Right cardiac atrium (tissue), 5 donors: ENCODE measurements at regions not wholly inside any gene's neighbourhood (a gene's known extent, or its start where the extent isn't known, plus 50 kb on each side); places are given as distances from the start of the nearest gene placed in this dataset.
"Not testable (repeated sequence)": the region's sequence is repeated elsewhere in the genome, so short reads cannot be mapped to it uniquely, and the experiment has no call there.

Experiments
- ATAC-seq, 2 donors: fragments of 200-7000 bp; cut with Tn5 transposase; one replicate each; pipeline versions ENCODE4 v1.8.0 to v1.9.1; 2020; ENCODE audit warnings: moderate library complexity in 2 of 2, mild to moderate bottlenecking in 1 of 2
- DNase-seq, 3 donors: peaks; one replicate each; pipeline ENCODE4 v3.0.0-alpha.2; 2020
- H3K27ac ChIP-seq: one replicate; pipeline ENCODE4 v1.5.1; 2013; ENCODE audit warnings: mild to moderate bottlenecking, low read length, control low read depth, moderate library complexity
- H3K27me3 ChIP-seq: one replicate; pipeline ENCODE4 v1.6.1; 2013; ENCODE audit not compliant: control insufficient read depth, insufficient read depth
- H3K4me1 ChIP-seq: one replicate; pipeline ENCODE4 v1.6.1; 2013; ENCODE audit warnings: low read length; ENCODE audit not compliant: control insufficient read depth, insufficient read depth
- H3K4me3 ChIP-seq: one replicate; pipeline ENCODE4 v1.5.1; 2013; ENCODE audit warnings: low read length, control low read depth
- H3K9me3 ChIP-seq: one replicate; pipeline ENCODE4 v1.6.1; 2013; ENCODE audit warnings: low read length; ENCODE audit not compliant: control insufficient read depth
- WGBS: extraction: QIAGEN DNeasy Blood & Tissue Kit; methylation state at CpG from one replicate; pipeline ENCODE4 v1.1.7; 2013; 5-methylcytosine and 5-hydroxymethylcytosine counted together
- intact Hi-C, 4 donors: fragments of 100-400 bp; cut with DNase I; formaldehyde crosslinking; loops; one replicate each; pipeline versions ENCODE4 v1.11.0 to v1.14.0; 2022 to 2023
- donor health status: healthy with polysubstance abuse.
- donor health status: DM: no; HTN: yes; CAD: no.
- donor health status: DM: no; HTN: no; CAD: no.
- donor health status: DM: no; HTN: yes; CAD: no; lungs with severe emphysema.
- donor health status: DM: yes; HTN: yes; CAD: no.

DNA sequence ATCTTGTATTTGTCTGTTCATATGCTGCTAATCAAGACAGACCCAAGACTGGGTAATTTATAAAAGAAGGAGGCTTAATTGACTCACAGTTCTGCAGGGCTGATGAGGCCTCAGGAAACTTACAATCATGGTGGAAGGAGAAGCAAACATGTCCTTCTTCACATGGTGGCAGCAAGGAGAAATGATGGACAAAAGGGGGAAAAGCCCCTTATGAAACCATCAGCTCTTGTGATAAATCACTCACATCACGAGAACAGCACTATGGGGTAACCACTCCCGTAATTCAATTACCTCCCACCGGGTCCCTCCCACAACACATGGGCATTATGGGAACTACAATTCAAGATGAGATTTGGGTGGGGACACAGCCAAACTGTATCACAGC, 117.0 kb downstream of the TTC6 start:
- H3K27me3 ChIP-seq, DNase-seq, H3K4me1 ChIP-seq, H3K27ac ChIP-seq, H3K4me3 ChIP-seq, ATAC-seq, H3K9me3 ChIP-seq: not testable (repeated sequence)
- WGBS = 85% methylated on average over 3 of the region's 3 CpGs
- intact Hi-C loops = loop anchor here in 3 of 4 donors (5.0 to 10.0 kb wide), 2 partner anchors 160 to 162 kb away; no protein-coding TSS in a partner anchor

- Histone ChIP-seq H3K27ac (no peak overlapping the region), H3K4me3 (no peak overlapping the region), H3K4me1 (no peaks in the 10 kb centered on the region), H3K27me3 (no peaks in the 10 kb centered on the region), H3K9me3 (no peaks in the 10 kb centered on the region)
- DNase-seq (no peak), ATAC-seq (no peak)
- intact Hi-C loops = loop anchor here in 3 of 4 donors (5.0 to 10.0 kb wide), 2 partner anchors 159 to 162 kb away; no protein-coding TSS in a partner anchor
- WGBS = 68% methylated on average over 3 of the region's 3 CpGs
These were observed 117.6 kb downstream of the TTC6 start for GRCh38 chr14:37712976-37713431.

GRCh38 chr14:37720131-37720530, 124.7 kb downstream of the TTC6 start:
- Histone ChIP-seq H3K4me3 (no peak overlapping the region), H3K9me3 (no peaks in the 10 kb centered on the region), H3K27me3 (no peaks in the 10 kb centered on the region), H3K27ac (no peak overlapping the region), H3K4me1 (no peaks in the 10 kb centered on the region)
- DNase-seq (no peak), ATAC-seq (no peak)
- intact Hi-C loops = no loop called here
- 85% methylated on average over 1 of the region's 1 CpG for WGBS

- H3K4me1 ChIP-seq = no peaks in the 10 kb centered on the region
- ATAC-seq = no peak
These were observed 126.7 kb downstream of the TTC6 start for GRCh38 chr14:37721976-37722659.

DNA sequence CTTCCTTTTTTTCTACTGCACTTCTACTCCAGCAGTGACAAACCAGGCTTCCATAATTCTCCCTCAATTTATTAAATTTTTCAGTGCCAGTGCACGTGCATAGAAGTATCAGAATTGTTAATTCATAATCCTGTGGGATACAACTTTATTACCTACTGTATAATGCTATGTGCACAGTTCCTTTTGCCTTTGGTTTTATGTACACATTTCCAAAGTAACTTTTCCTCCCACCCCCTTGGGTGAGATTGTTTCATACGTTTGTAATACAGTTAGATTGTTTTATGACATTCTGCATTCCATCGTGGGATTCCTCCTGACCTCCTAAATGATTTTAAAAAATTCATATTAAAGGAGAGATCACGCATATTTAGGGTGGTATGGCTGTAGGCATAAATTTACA, 128.1 kb downstream of the TTC6 start:
- Histone ChIP-seq H3K9me3 (no peaks in the 10 kb centered on the region), H3K27me3 (no peaks in the 10 kb centered on the region), H3K4me1 (no peaks in the 10 kb centered on the region), H3K4me3 (no peak overlapping the region), H3K27ac (no peak overlapping the region)
- no peak for ATAC-seq
- WGBS = 50% methylated on average over 4 of the region's 4 CpGs
- DNase-seq = no peak
- intact Hi-C loops = no loop called here

More at GRCh38 chr14:37721976-37722659, 126.7 kb downstream of the TTC6 start:
- no peaks in the 10 kb centered on the region for H3K9me3 ChIP-seq
- no peak overlapping the region for H3K27ac ChIP-seq
- 47% methylated on average over 2 of the region's 2 CpGs for WGBS
- no peaks in the 10 kb centered on the region for H3K27me3 ChIP-seq
- no peak overlapping the region for H3K4me3 ChIP-seq
- intact Hi-C loops = no loop called here
- no peak for DNase-seq

DNA sequence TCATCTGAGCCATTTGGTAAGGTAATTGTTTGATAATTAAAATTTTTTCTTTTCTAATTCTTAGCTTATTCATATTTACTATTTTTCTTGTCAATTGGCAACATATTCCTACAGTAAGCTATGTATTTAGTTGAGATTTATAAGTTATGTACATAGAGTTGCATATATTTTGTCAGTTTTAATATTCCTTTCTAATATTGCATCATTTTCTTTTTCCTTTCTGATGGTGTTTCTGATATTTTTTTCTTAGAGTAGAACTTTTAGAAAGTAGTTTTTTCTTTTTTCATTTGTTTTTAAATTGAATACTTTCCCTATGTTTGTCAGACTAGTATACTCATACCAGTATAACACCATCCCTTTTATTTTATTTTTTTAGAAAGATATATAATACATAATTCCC, 131.3 kb downstream of the TTC6 start:
- DNase-seq (no peak), ATAC-seq (no peak)
- intact Hi-C loops = no loop called here
- H3K4me1 ChIP-seq = no peaks in the 10 kb centered on the region
- H3K9me3 ChIP-seq = no peaks in the 10 kb centered on the region
- no peaks in the 10 kb centered on the region for H3K27me3 ChIP-seq
- H3K27ac ChIP-seq = no peak overlapping the region
- H3K4me3 ChIP-seq = no peak overlapping the region

DNA sequence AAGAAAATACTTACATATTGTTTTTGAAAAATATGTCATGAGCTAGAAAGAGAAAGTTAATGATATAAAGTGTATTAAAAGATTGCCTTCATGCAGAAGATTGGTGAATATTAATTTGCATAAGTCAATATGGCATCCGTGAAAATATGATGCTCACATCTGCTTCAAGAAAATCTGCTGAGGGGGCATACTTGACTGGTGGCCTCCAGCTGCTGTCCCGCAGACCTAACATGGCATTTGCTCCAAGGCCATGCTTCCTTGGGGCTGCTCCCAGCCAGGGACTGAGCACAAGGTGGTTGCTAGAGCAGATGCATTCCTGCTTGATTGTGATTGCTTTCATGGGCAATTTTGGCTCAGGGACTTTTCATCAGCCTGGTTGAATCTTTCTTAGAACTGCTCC, 133.8 kb downstream of the TTC6 start:
- no peaks in the 10 kb centered on the region for H3K4me1 ChIP-seq
- H3K9me3 ChIP-seq = no peaks in the 10 kb centered on the region
- WGBS = 82% methylated on average over 2 of the region's 2 CpGs
- H3K27ac ChIP-seq = no peak overlapping the region
- H3K27me3 ChIP-seq = no peaks in the 10 kb centered on the region
- ATAC-seq (no peak), DNase-seq (no peak)
- intact Hi-C loops = no loop called here
- H3K4me3 ChIP-seq = no peak overlapping the region

- Histone ChIP-seq H3K4me1 (no peaks in the 10 kb centered on the region), H3K27me3 (no peaks in the 10 kb centered on the region), H3K4me3 (no peak overlapping the region), H3K9me3 (no peaks in the 10 kb centered on the region), H3K27ac (no peak overlapping the region)
- 57% methylated on average over 4 of the region's 4 CpGs for WGBS
- no peak for ATAC-seq
- intact Hi-C loops = no loop called here
- DNase-seq = no peak
These were observed 135.7 kb downstream of the TTC6 start for GRCh38 chr14:37731094-37731493.

- intact Hi-C loops = no loop called here
- DNase-seq = no peak
- WGBS = 71% methylated on average over 2 of the region's 2 CpGs
These were observed 150.2 kb downstream of the TTC6 start for GRCh38 chr14:37745657-37746056.

GRCh38 chr14:37746140-37746832, 150.9 kb downstream of the TTC6 start:
- Histone ChIP-seq H3K27me3 (no peaks in the 10 kb centered on the region), H3K27ac (no peak overlapping the region), H3K9me3 (no peaks in the 10 kb centered on the region), H3K4me1 (no peaks in the 10 kb centered on the region), H3K4me3 (no peak overlapping the region)
- ATAC-seq (no peak), DNase-seq (no peak)
- WGBS = 74% methylated on average over 1 of the region's 1 CpG
- intact Hi-C loops = no loop called here

More at GRCh38 chr14:37745657-37746056, 150.2 kb downstream of the TTC6 start:
- H3K27me3 ChIP-seq = no peaks in the 10 kb centered on the region
- ATAC-seq = no peak
- no peak overlapping the region for H3K4me3 ChIP-seq
- H3K4me1 ChIP-seq = no peaks in the 10 kb centered on the region
- no peaks in the 10 kb centered on the region for H3K9me3 ChIP-seq
- H3K27ac ChIP-seq = no peak overlapping the region

- DNase-seq (no peak), ATAC-seq (no peak)
- H3K9me3 ChIP-seq = no peaks in the 10 kb centered on the region
- 59% methylated on average over 5 of the region's 5 CpGs for WGBS
- no peak overlapping the region for H3K4me3 ChIP-seq
- H3K4me1 ChIP-seq = no peaks in the 10 kb centered on the region
- H3K27me3 ChIP-seq = no peaks in the 10 kb centered on the region
- H3K27ac ChIP-seq = no peak overlapping the region
- intact Hi-C loops = no loop called here
These were observed 158.0 kb downstream of the TTC6 start for GRCh38 chr14:37753459-37753858.
